ENCODE measurements at regions not wholly inside any gene's neighbourhood (a gene's known extent, or its start where the extent isn't known, plus 50 kb on each side); places are given as distances from the start of the nearest gene placed in this dataset.

- Histone ChIP-seq H3K27ac (no peak overlapping the region), H3K4me1 (no peaks in the 10 kb centered on the region), H3K9me3 (peaks cover 0 to 6% (median 0%) of the 10 kb centered on the region in 8 donors), H3K4me3 (no peak overlapping the region), H3K27me3 (replicated peaks in 1 of 7) (no peaks in the 10 kb centered on the region), H3K36me3 (no peaks in the 10 kb centered on the region)
- intact Hi-C loops (cut with DNase I; ENCODE audit: low total_unique reads): no loop called here
- TF ChIP-seq CTCF (IDR thresholded peaks at IDR 0.05 in 8 of 11, conservative IDR thresholded peaks at IDR 0.05 in 3 of 11) (no peak), POLR2A (IDR thresholded peaks at IDR 0.05) (no peak), POLR2AphosphoS5 (IDR thresholded peaks at IDR 0.05) (no peak)
- DNase-seq: no peak
- WGBS, 5 donors: 91 to 98% (median 91%) methylated on average over 2 of the region's 2 CpGs
Observed at GRCh38 chr21:26377111-26377694, 195.9 kb downstream of the CYYR1 start.

DNA sequence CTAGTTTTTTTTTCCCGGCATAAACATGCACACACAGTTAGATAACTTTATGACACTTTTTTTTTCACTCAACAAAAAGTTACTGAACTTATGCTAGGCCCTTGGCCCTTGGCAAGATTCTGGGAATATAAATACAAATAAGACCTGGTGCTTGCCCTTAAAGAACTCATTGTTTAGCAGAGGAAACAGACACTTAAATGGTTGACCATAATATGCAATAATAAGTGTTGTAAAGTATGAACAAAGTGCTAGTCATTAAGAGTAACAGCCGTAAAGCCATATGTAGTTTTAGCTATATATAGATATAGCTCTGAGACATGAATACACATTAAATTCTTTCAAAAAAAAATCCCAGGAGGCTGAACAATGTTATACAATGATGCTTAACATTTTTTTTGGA lies 198.3 kb downstream of the CYYR1 start:
- Histone ChIP-seq H3K4me3 (no peak overlapping the region), H3K4me1 (no peaks in the 10 kb centered on the region), H3K27me3 (replicated peaks in 1 of 7) (no peaks in the 10 kb centered on the region), H3K9me3 (peaks cover 0 to 6% (median 0%) of the 10 kb centered on the region in 8 donors), H3K36me3 (no peaks in the 10 kb centered on the region), H3K27ac (no peak overlapping the region)
- WGBS, 5 donors: 55 to 77% (median 61%) methylated on average over 2 of the region's 2 CpGs
- TF ChIP-seq POLR2A (IDR thresholded peaks at IDR 0.05) (no peak), CTCF (IDR thresholded peaks at IDR 0.05 in 8 of 11, conservative IDR thresholded peaks at IDR 0.05 in 3 of 11) (no peak), POLR2AphosphoS5 (IDR thresholded peaks at IDR 0.05) (no peak)
- DNase-seq: no peak
- intact Hi-C loops (cut with DNase I; ENCODE audit: low total_unique reads): no loop called here

DNA sequence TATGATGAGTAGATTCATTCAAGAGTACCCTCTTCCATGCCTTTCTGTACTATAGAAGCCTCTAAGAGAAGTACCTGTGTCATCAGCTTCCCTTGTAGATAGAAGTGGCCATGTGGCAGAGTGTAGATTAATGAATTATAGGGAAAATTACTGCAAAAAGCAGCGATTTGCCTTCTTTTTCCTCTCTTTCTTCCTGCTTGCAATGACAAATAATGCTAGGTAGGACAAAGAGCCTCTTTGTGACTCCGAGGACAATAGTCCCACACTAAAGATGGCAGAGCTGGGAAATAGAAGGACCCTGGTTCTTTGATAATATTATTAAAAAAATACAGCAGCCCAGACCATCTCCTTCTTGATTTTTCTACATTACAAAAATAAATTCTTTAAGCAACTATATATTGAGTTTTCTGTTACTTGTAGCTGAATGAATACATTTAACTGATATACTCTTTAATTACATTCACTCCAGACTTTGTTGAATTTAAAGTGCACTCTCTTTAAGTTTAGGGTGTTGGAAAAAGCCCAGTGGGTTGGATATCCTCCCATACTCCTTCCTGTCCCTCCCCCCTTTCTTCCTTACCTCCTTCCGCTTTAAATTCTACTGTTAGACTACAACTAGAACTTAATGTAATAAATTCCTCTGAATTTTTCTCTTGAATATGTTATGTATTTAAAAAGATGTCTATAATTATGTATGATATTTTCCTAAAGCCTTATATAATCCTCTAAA lies 198.2 kb upstream of the APP start:
- Histone ChIP-seq H3K27me3 (replicated peaks in 1 of 7) (no peaks in the 10 kb centered on the region), H3K27ac (no peak overlapping the region), H3K4me3 (no peak overlapping the region), H3K36me3 (no peaks in the 10 kb centered on the region), H3K9me3 (peaks cover 0 to 4% (median 0%) of the 10 kb centered on the region in 8 donors), H3K4me1 (no peaks in the 10 kb centered on the region)
- no peak for DNase-seq
- intact Hi-C loops (cut with DNase I; ENCODE audit: low total_unique reads): no loop called here
- 64 to 77% (median 72%) methylated on average over 3 of the region's 3 CpGs for WGBS, 5 donors
- no peak for TF ChIP-seq POLR2A (IDR thresholded peaks at IDR 0.05)
- no peak for TF ChIP-seq POLR2AphosphoS5 (IDR thresholded peaks at IDR 0.05)
- no peak for TF ChIP-seq CTCF (IDR thresholded peaks at IDR 0.05 in 8 of 11, conservative IDR thresholded peaks at IDR 0.05 in 3 of 11)

DNA sequence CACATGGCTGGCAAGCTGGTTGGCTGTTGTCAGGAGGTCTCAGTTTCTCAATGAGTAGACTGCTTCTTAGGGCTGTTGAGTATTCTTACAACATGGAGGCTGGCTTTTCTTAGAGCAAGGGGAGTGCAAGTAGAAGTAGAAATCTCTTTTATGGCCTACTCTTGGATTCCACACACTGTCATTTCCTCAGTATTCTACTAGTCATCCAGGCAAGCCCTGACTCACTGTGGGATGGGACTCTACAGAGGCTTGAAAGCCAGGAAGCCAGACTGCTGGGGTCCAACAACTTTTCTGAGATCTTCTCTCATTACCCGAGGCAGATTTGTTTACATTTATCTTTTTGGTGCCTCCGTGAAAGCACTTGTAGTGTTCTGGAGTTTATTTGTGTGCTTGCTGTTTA lies 196.2 kb upstream of the APP start:
- WGBS, 5 donors: 85 to 89% (median 87%) methylated on average over 2 of the region's 2 CpGs
- Histone ChIP-seq H3K27ac (no peak overlapping the region), H3K27me3 (replicated peaks in 1 of 7) (no peaks in the 10 kb centered on the region), H3K36me3 (no peaks in the 10 kb centered on the region), H3K9me3 (no peaks in the 10 kb centered on the region), H3K4me1 (no peaks in the 10 kb centered on the region), H3K4me3 (no peak overlapping the region)
- DNase-seq: no peak
- intact Hi-C loops (cut with DNase I; ENCODE audit: low total_unique reads): no loop called here
- TF ChIP-seq CTCF (IDR thresholded peaks at IDR 0.05 in 8 of 11, conservative IDR thresholded peaks at IDR 0.05 in 3 of 11): no peak
- no peak for TF ChIP-seq POLR2AphosphoS5 (IDR thresholded peaks at IDR 0.05)
- no peak for TF ChIP-seq POLR2A (IDR thresholded peaks at IDR 0.05)
